ENCODE measurements at regions not wholly inside any gene's neighbourhood (a gene's known extent, or its start where the extent isn't known, plus 50 kb on each side); places are given as distances from the start of the nearest gene placed in this dataset.
"Not testable (repeated sequence)": the region's sequence is repeated elsewhere in the genome, so short reads cannot be mapped to it uniquely, and the experiment has no call there.

DNA sequence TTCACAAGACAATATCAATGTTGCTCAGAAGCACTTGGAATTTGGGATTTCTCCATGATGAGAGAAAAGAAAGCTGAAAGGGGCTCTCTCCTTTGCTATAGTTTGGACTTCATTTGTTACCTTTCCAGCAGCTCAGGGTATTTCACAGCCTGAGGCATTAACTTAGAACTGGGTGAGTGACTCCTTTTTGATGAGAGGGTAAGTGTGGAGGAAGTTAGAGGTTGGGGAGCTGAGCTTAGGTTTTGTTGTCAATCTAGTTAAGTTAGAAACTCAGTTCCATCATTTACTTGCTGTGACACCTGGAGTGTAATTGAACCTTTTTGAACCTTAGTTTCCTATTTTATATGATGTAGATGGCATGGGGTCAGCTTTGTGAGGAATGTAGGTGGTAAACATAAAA is 359.1 kb downstream of the PDCD6IP start:
- Mint-ChIP-seq H3K4me1 (peaks cover 0 to 3% of the 10 kb centered on the region in 2 donors), H3K27ac (no peak overlapping the region), H3K9me3 (no peaks in the 10 kb centered on the region), H3K27me3 (peaks cover 0 to 3% of the 10 kb centered on the region in 2 donors), H3K36me3 (no peaks in the 10 kb centered on the region), H3K4me3 (no peak overlapping the region)
- DNase-seq (no peak), ATAC-seq (replicated peaks) (no peak)

DNA sequence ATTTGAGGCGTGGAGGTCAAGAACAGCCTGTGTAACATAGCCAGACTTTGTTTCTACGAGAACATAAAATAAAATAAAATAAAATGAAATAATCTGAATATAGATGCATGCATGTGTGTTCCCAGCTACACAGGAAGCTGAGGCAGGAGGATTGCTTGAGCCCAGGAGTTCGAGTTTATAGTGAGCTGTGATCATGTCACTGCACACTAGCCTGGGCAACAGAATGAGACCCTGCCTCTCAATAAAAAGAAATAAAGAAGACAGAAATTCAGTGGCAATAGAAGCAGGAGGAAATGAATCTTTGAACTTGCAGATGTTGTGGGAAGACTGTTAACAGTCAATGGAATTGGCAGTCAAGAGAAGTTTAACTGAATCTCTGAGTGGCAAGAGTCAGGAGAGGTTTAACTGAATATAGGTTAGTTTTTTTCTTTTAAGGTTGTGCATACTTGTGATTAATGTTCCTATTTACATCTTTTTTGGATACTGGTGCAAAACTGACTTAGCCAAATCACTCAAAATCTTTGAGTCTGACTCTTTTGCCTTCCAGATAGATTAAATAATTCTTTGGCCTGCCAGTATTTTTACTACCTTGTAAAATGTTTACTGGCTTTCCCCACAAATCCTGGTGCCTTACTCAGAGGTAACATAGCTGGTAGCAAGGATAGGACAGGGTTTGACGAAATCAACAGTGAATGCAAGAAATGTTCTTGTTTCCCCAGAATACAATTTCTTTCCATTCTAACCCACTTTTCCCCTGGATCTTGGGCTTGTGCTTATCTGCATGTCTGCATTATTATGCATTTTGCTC is 361.4 kb downstream of the PDCD6IP start:
- ATAC-seq (replicated peaks) (no peak), DNase-seq (no peak)
- Mint-ChIP-seq H3K9me3 (no peaks in the 10 kb centered on the region), H3K27ac (no peak overlapping the region), H3K27me3 (no peaks in the 10 kb centered on the region), H3K4me1 (peaks cover 0 to 1% of the 10 kb centered on the region in 2 donors), H3K4me3 (no peak overlapping the region), H3K36me3 (no peaks in the 10 kb centered on the region)

DNA sequence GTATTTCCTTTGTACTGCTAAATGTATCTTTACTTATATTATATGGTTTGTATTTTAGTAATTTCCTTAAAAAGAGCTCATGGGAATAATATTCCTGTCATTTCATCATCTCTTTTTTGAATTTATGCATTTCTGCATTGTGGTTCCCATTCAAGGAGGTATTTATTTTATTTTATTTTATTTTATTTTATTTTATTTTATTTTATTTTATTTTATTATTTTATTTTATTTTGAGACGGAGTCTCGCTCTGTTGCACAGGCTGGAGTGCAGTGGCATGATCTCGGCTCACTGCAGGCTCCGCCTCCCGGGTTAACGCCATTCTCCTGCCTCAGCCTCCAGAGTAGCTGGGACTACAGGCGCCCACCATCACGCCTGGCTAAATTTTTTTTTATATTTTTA is 371.2 kb downstream of the PDCD6IP start:
- Mint-ChIP-seq H3K9me3 (peaks cover 11 to 15% of the 10 kb centered on the region in 2 donors), H3K36me3 (peaks cover 2 to 11% of the 10 kb centered on the region in 2 donors)
- DNase-seq; H3K27ac Mint-ChIP-seq; H3K4me3 Mint-ChIP-seq; ATAC-seq (replicated peaks); H3K4me1 Mint-ChIP-seq; H3K27me3 Mint-ChIP-seq: not testable (repeated sequence)

DNA sequence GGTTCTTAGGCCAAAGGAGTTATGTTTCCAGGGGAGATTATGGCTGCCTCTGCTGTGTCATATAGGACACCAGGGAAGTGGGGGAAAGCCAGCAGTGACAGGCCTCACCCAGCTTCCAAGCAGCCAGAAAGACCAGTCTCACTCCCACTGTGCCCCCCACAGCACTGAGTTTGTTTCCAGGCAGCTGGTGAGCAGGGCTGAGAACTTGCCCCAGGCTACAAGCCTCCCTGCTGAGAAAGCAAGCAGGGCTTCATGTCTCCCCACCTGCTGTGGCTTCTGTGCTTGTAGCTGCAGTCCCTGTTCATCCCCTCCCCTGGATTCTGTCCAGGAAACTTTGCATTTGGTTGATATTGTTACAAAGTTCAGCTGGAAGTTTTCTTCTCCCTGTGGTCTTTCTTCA is 376.3 kb downstream of the PDCD6IP start:
- peaks cover 2 to 11% of the 10 kb centered on the region in 2 donors for H3K36me3 Mint-ChIP-seq
- H3K9me3 Mint-ChIP-seq = peaks cover 11 to 15% of the 10 kb centered on the region in 2 donors
- no peak overlapping the region for H3K27ac Mint-ChIP-seq
- H3K27me3 Mint-ChIP-seq = peaks cover 0 to 4% of the 10 kb centered on the region in 2 donors
- H3K4me3 Mint-ChIP-seq = no peak overlapping the region
- ATAC-seq (replicated peaks) (no peak), DNase-seq (no peak)
- peaks cover 0 to 4% of the 10 kb centered on the region in 2 donors for H3K4me1 Mint-ChIP-seq

DNA sequence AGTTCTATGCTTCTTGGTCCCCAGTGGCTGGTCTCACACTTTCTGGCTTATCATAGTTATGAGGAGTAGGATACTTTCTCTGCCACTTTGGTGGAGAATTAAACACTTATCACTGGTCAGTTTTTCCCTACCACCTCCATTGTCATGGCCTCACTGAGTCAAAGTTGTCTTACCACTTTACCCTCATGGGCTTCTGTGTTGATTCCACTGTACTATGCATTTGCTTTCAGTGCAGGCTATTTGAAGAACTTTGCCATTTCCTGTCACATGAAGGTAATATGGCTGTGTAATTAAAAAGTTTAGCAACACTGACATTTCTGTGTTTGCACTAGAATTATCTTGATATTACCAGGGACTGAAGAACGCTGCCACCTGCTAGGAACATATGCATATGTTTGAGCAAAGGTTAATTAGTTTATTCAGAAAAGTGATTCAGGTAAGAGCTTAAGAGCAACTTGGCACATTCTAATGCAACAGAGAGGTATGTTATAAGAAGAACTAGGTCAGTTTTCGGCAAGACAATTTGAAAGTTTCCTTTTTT is 377.3 kb downstream of the PDCD6IP start:
- ATAC-seq (replicated peaks) (no peak), DNase-seq (no peak)
- H3K9me3 Mint-ChIP-seq = peaks cover 11 to 15% of the 10 kb centered on the region in 2 donors
- peaks cover 0 to 4% of the 10 kb centered on the region in 2 donors for H3K4me1 Mint-ChIP-seq
- no peak overlapping the region for H3K27ac Mint-ChIP-seq
- H3K4me3 Mint-ChIP-seq = no peak overlapping the region
- H3K36me3 Mint-ChIP-seq = peaks cover 2 to 11% of the 10 kb centered on the region in 2 donors
- peaks cover 0 to 4% of the 10 kb centered on the region in 2 donors for H3K27me3 Mint-ChIP-seq

DNA sequence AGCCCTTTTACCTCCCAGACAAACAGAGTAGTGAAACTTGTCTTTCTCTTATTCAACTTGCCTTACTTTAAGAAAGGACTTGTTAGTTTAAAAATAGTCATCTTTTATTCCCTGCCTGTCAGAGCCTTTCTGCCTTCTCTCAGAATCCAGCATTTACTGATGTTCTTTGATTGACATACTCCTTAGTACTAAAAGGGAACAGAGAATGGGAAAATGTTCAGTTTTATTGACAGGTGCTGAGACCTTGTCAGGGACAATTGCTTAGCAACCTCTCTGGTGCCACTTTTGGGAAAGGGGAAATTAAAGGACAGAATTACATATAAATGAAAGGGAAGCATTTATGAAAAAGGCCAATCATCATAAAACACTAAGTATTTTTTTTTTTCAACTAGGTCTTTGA is 378.3 kb downstream of the PDCD6IP start:
- peaks cover 0 to 4% of the 10 kb centered on the region in 2 donors for H3K4me1 Mint-ChIP-seq
- ATAC-seq (replicated peaks) = no peak
- peaks cover 0 to 4% of the 10 kb centered on the region in 2 donors for H3K27me3 Mint-ChIP-seq
- no peak overlapping the region for H3K4me3 Mint-ChIP-seq
- no peak overlapping the region for H3K27ac Mint-ChIP-seq
- peaks cover 2 to 11% of the 10 kb centered on the region in 2 donors for H3K36me3 Mint-ChIP-seq
- H3K9me3 Mint-ChIP-seq = peaks cover 11 to 15% of the 10 kb centered on the region in 2 donors
- no peak for DNase-seq

DNA sequence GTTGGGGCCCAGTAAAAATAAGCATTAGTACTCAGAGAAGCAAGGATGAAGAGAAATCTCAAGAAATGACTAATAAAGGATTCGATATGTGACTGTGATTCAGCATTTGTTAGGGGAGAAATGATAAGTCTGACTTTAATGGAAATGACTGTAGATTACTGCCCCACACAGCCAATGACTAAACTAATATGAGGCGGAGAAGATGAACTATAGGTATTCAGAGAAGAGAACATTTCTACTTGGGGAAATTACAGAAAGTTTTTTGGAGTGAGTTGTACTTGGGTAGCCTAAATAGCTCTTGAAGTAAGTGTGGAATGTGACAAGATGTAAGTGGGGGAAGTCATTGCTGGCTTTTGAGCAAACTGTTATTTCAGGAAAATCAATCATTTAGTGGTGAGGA is 380.0 kb downstream of the PDCD6IP start:
- Mint-ChIP-seq H3K36me3 (peaks cover 2 to 10% of the 10 kb centered on the region in 2 donors), H3K27me3 (peaks cover 0 to 4% of the 10 kb centered on the region in 2 donors), H3K4me3 (no peak overlapping the region), H3K9me3 (peaks cover 6 to 10% of the 10 kb centered on the region in 2 donors), H3K27ac (no peak overlapping the region), H3K4me1 (peaks cover 0 to 4% of the 10 kb centered on the region in 2 donors)
- DNase-seq (no peak), ATAC-seq (replicated peaks) (no peak)

DNA sequence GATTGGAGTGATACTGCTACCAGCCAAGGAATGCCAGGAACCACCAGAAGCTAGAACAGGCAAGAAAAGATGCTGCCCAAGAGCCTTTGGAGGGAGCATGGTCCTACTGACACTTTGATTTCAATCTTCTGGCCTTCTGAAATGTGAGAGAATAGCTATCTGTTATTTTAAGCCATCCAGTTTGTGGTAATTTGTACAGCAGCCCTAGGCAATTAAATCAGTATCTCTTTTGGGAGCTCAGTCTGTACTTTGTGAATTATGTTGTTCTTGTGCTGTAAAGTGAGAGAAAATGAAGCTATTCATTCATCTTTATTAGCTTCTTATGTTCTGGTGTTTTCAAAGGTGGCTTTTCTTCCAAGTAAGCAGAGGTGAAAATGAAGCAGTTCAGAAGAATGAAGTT is 381.3 kb downstream of the PDCD6IP start:
- Mint-ChIP-seq H3K27ac (no peak overlapping the region), H3K4me1 (peaks cover 1 to 6% of the 10 kb centered on the region in 2 donors), H3K9me3 (no peaks in the 10 kb centered on the region), H3K4me3 (no peak overlapping the region), H3K36me3 (no peaks in the 10 kb centered on the region), H3K27me3 (peaks cover 0 to 4% of the 10 kb centered on the region in 2 donors)
- DNase-seq (no peak), ATAC-seq (replicated peaks) (no peak)

DNA sequence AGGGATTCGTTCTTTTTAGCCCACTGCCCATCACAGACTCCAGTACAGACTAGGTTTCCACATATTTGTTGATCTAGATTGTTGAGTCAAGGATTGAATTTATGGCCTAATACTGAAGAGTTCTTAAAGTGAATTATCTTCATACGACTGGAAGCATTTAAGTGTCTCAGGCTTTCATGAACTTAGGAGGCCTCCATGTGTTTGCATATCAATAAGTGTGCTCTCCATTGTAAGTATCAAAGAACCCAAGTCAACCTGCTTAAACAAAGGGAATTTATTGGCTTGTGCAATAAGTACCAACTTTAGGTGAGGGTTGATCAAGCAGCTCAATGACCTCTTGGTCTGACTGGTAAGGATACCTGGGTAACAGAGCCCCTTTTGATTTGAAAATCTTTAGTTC is 382.1 kb downstream of the PDCD6IP start:
- H3K4me3 Mint-ChIP-seq = no peak overlapping the region
- no peaks in the 10 kb centered on the region for H3K36me3 Mint-ChIP-seq
- ATAC-seq (replicated peaks) (no peak), DNase-seq (no peak)
- no peak overlapping the region for H3K27ac Mint-ChIP-seq
- H3K4me1 Mint-ChIP-seq = peaks cover 9 to 13% of the 10 kb centered on the region in 2 donors
- peaks cover 0 to 4% of the 10 kb centered on the region in 2 donors for H3K27me3 Mint-ChIP-seq
- H3K9me3 Mint-ChIP-seq = no peaks in the 10 kb centered on the region

DNA sequence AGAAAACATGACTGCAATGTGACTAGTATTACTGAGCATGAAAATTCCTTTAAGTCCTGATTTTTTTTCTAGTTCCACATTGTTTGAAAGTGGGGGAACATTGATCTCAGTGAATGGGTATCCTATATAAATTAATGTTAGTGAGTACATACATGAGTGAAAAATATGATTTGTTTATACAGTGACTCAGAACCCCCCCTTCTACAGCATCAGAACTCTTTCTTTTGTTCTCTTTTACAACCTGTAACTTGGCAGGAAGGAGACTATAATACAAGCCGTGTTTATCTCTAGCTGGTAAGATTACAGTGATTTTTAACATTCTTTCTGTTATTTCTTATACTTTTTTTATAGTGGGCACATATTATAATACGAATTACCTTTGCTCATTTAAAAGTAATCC is 384.7 kb downstream of the PDCD6IP start:
- Mint-ChIP-seq H3K4me1 (peaks cover 16 to 20% of the 10 kb centered on the region in 2 donors), H3K36me3 (no peaks in the 10 kb centered on the region), H3K27me3 (peaks cover 0 to 4% of the 10 kb centered on the region in 2 donors), H3K27ac (no peak overlapping the region), H3K9me3 (no peaks in the 10 kb centered on the region), H3K4me3 (no peak overlapping the region)
- DNase-seq (no peak), ATAC-seq (replicated peaks) (no peak)

DNA sequence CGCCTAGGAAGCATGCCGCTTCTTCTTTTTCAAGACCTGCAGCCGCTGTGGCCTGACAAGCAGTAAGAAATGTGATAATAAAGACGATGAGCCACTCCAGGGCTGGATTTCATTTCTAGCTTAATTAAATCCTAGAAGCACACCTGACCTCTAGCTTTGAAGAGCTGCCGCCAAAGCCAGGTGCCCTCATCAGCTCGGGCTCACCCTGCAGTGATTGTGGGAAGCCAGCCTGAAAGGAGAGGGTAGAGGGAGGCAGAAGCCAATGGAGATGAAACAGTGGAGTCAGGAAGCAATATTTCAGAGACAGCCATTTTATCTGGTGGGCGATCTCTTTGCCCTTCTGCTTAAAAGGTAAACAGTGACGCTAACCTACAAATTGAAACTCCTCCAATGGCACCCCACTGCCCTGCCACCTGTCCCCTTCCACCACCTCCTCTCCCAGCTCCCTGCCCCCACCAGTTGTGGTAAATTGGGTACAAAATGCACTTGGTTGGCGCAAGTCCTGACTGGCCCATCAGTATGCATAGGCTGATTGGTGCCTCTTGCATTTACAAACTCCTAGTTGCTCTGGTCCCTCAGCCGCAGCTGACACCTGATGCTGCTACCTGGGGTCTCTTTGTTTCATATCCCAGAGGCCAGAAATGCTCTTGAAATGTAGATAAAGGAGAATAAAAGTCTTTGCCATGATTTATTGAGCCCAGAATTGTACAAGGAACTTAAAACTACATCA is 385.3 kb downstream of the PDCD6IP start:
- no peaks in the 10 kb centered on the region for H3K36me3 Mint-ChIP-seq
- no peak for ATAC-seq (replicated peaks)
- H3K9me3 Mint-ChIP-seq = no peaks in the 10 kb centered on the region
- H3K27ac Mint-ChIP-seq = no peak overlapping the region
- no peak overlapping the region for H3K4me3 Mint-ChIP-seq
- peaks cover 0 to under 1% of the 10 kb centered on the region in 2 donors for H3K27me3 Mint-ChIP-seq
- peaks cover 16 to 20% of the 10 kb centered on the region in 2 donors for H3K4me1 Mint-ChIP-seq
- no peak for DNase-seq

DNA sequence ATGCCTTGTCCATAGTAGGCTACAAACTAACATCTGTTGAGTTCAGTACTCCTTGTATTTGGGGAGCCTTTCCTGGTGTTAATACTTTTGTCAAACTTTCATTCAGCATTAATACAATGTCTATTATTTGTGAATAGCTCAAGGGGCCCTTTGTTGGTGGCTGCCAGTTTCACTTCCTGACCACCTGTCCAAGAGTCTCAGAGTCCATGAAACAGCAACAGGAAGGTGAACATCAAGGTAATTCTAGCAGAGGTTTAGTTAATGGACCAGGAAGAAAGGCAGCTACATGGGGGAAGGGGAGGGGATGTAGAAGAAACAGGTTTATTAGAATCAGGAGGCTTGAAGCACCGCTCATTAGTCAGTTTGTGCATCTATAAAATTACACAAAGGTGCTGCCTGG is 386.9 kb downstream of the PDCD6IP start:
- no peak overlapping the region for H3K27ac Mint-ChIP-seq

DNA sequence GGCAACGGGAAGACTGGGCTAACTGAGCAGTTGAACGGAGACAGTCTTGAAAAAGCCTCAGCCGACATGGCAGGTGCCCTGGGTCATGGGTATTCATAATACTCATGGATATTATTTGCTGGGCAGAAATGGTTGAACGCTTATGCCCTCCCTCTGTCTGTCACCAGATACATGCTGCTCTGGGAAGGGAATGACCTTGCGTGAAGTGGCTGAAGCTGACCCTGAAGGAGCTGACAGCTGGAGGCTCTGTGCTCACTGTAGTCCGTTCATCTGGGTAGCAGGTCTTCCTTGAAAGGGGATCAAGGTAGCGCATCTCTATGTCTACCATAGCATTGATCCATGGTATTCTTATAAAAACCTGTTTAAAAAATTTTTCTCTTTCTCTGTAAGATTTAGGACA is 390.7 kb downstream of the PDCD6IP start:
- Mint-ChIP-seq H3K9me3 (no peaks in the 10 kb centered on the region), H3K4me1 (peaks cover 16 to 26% of the 10 kb centered on the region in 2 donors), H3K27me3 (no peaks in the 10 kb centered on the region)

More for the DNA sequence above, 386.9 kb downstream of the PDCD6IP start:
- peaks cover 16 to 20% of the 10 kb centered on the region in 2 donors for H3K4me1 Mint-ChIP-seq
- H3K27me3 Mint-ChIP-seq = no peaks in the 10 kb centered on the region
- DNase-seq (no peak), ATAC-seq (replicated peaks) (no peak)
- H3K4me3 Mint-ChIP-seq = no peak overlapping the region
- H3K36me3 Mint-ChIP-seq = no peaks in the 10 kb centered on the region
- no peaks in the 10 kb centered on the region for H3K9me3 Mint-ChIP-seq

DNA sequence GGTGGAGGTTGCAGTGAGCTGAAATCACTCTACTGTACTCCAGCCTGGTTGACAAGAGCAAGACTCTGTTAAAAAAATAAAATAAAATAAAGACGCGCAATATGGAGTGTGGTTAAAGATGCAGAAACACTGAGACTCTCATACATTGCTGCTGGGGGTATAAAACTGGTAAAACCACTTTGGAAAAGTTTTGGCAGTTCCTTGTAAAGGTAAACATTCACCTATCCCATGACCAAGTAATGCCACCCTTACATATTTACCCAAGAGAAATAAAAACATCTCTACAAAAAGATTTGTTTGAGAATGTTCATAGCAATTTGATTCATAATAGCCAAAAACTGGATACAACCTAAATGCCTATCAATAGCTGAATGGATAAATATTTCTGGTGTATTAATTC is 398.5 kb downstream of the PDCD6IP start:
- Mint-ChIP-seq H3K4me3 (no peak overlapping the region), H3K36me3 (peaks cover 0 to 2% of the 10 kb centered on the region in 2 donors), H3K27ac (no peak overlapping the region), H3K27me3 (no peaks in the 10 kb centered on the region), H3K4me1 (peaks cover 27 to 38% of the 10 kb centered on the region in 2 donors), H3K9me3 (peaks cover 0 to 2% of the 10 kb centered on the region in 2 donors)
- ATAC-seq (replicated peaks) = no peak
- DNase-seq = no peak

More for the DNA sequence above, 390.7 kb downstream of the PDCD6IP start:
- H3K27ac Mint-ChIP-seq = no peak overlapping the region
- H3K4me3 Mint-ChIP-seq = no peak overlapping the region
- no peak for ATAC-seq (replicated peaks)
- DNase-seq = no peak
- no peaks in the 10 kb centered on the region for H3K36me3 Mint-ChIP-seq

All from stimulated activated naive B cell treated with anti-CD40 and anti-IgM and Interleukin-4, amounts not matched to agents 10 μg/mL and 1 μg/mL and 100 μg/mL, for 72 hours (primary cell).